IMR-90 (cell line): ENCODE measurements at regions not wholly inside any gene's neighbourhood (a gene's known extent, or its start where the extent isn't known, plus 50 kb on each side); places are given as distances from the start of the nearest gene placed in this dataset.

Source experiments
- ATAC-seq: fragments of 200-7000 bp; cut with Tn5 transposase; 2 replicates; pipeline ENCODE4 v1.9.1; 2020; ENCODE audit warnings: low read depth, mild to moderate bottlenecking, moderate library complexity
- BruUV-seq: library from RNA; stranded (reverse); fragments of 400-500 nt; replicated peaks from 2 replicates; lab custom pipeline; 2021; lab: Mats Ljungman, UMichigan
- CTCF ChIA-PET: fragments of 300-600 bp; formaldehyde crosslinking; extraction: SDS; loops from one replicate; lab custom pipeline; 2021; ENCODE audit warnings: antibody characterized with exemption; lab: Yijun Ruan, JAX
- POLR2A ChIA-PET: fragments of 300-600 bp; sonication (Branson Sonifier 250); formaldehyde crosslinking; loops from one replicate; lab custom pipeline; 2022; ENCODE audit warnings: antibody characterized with exemption; ENCODE audit not compliant: unreplicated experiment; lab: Charles Lee
- DNase-seq: peaks from one replicate; pipeline ENCODE4 v3.0.0; 2013
- H2AFZ ChIP-seq: replicated peaks from 2 replicates; pipeline ENCODE3; 2013; ENCODE audit warnings: low read length, mild to moderate bottlenecking; ENCODE audit not compliant: poor library complexity
- H2AK5ac ChIP-seq: 2 replicates; pipeline ENCODE4 v1.6.1; 2013; ENCODE audit warnings: low read depth, low read length, inconsistent platforms
- H2AK9ac ChIP-seq: replicated peaks from 2 replicates; pipeline ENCODE3; 2013; ENCODE audit warnings: mild to moderate bottlenecking, low read depth, low read length, moderate library complexity; ENCODE audit not compliant: poor library complexity
- H2BK120ac ChIP-seq: 2 replicates; pipeline ENCODE4 v1.6.1; 2013; ENCODE audit warnings: low read depth, low read length, inconsistent platforms
- H2BK15ac ChIP-seq: 3 replicates; pipeline ENCODE4 v1.6.1; 2013; ENCODE audit warnings: low read depth, low read length, inconsistent platforms
- H2BK20ac ChIP-seq: 2 replicates; pipeline ENCODE4 v1.6.1; 2013; ENCODE audit warnings: low read depth, mild to moderate bottlenecking, inconsistent platforms, low read length, moderate library complexity
- H2BK5ac ChIP-seq: 2 replicates; pipeline ENCODE4 v1.6.1; 2013; ENCODE audit warnings: mild to moderate bottlenecking, low read depth, low read length, inconsistent platforms; ENCODE audit not compliant: poor library complexity, severe bottlenecking
- H3K14ac ChIP-seq: replicated peaks from 2 replicates; pipeline ENCODE4 v1.6.1; 2013; ENCODE audit warnings: low read depth, low read length, inconsistent platforms
- H3K18ac ChIP-seq: 2 replicates; pipeline ENCODE4 v1.6.1; 2013; ENCODE audit warnings: low read depth, low read length, control low read depth
- H3K23ac ChIP-seq: 2 replicates; pipeline ENCODE4 v1.6.1; 2013; ENCODE audit warnings: low read depth, low read length, inconsistent platforms
- H3K27ac ChIP-seq: 2 replicates; pipeline ENCODE4 v1.5.1; 2013; ENCODE audit warnings: mild to moderate bottlenecking, control low read depth, low read length; ENCODE audit not compliant: insufficient read depth
- H3K27me3 ChIP-seq: 2 replicates; pipeline ENCODE4 v1.6.1; 2013; ENCODE audit warnings: low read length; ENCODE audit not compliant: control insufficient read depth, insufficient read depth
- H3K36me3 ChIP-seq: 2 replicates; pipeline ENCODE4 v1.6.1; 2013; ENCODE audit warnings: low read length, mixed read lengths; ENCODE audit not compliant: control insufficient read depth, insufficient read depth
- H3K4ac ChIP-seq: 2 replicates; pipeline ENCODE4 v1.6.1; 2013; ENCODE audit warnings: low read depth, low read length, inconsistent platforms
- H3K4me1 ChIP-seq: 2 replicates; pipeline ENCODE4 v1.6.1; 2013; ENCODE audit warnings: low read length, mixed read lengths; ENCODE audit not compliant: control insufficient read depth, insufficient read depth
- H3K4me2 ChIP-seq: 2 replicates; pipeline ENCODE4 v1.6.1; 2013; ENCODE audit warnings: low read depth, mild to moderate bottlenecking, control low read depth, low read length, moderate library complexity
- H3K4me3 ChIP-seq: 2 replicates; pipeline ENCODE4 v1.5.1; 2013; ENCODE audit warnings: low read depth, mild to moderate bottlenecking, control low read depth, low read length, moderate library complexity; ENCODE audit not compliant: insufficient read depth
- H3K56ac ChIP-seq: 2 replicates; pipeline ENCODE4 v1.6.1; 2013; ENCODE audit warnings: low read length, inconsistent platforms; ENCODE audit not compliant: insufficient read depth; ENCODE audit errors: extremely low read depth
- H3K79me1 ChIP-seq, 2 experiments: 2 replicates each; pipeline ENCODE4 v1.6.1; 2013; ENCODE audit warnings: low read length in 2 of 2, inconsistent platforms in 1 of 2, low read depth in 1 of 2
- H3K9ac ChIP-seq: 2 replicates; pipeline ENCODE4 v1.6.1; 2013; ENCODE audit warnings: low read depth, low read length, control low read depth
- H3K9me1 ChIP-seq: 2 replicates; pipeline ENCODE4 v1.6.1; 2013; ENCODE audit warnings: low read length, inconsistent platforms; ENCODE audit not compliant: insufficient read depth
- H3K9me3 ChIP-seq: 2 replicates; pipeline ENCODE4 v1.6.1; 2013; ENCODE audit warnings: low read length; ENCODE audit not compliant: control insufficient read depth, insufficient read depth
- H4K20me1 ChIP-seq: 2 replicates; pipeline ENCODE4 v1.6.1; 2013; ENCODE audit warnings: low read length, inconsistent platforms; ENCODE audit not compliant: insufficient read depth
- H4K5ac ChIP-seq: 2 replicates; pipeline ENCODE4 v1.6.1; 2013; ENCODE audit warnings: mild to moderate bottlenecking, low read depth, low read length, control low read depth
- H4K8ac ChIP-seq, 2 experiments: 2 replicates each; pipeline ENCODE4 v1.6.1; 2013; ENCODE audit warnings: low read depth in 2 of 2, low read length in 2 of 2, control low read depth in 1 of 2, inconsistent platforms in 1 of 2
- H4K91ac ChIP-seq: 2 replicates; pipeline ENCODE4 v1.6.1; 2013; ENCODE audit warnings: low read depth, low read length, inconsistent platforms; ENCODE audit not compliant: insufficient read depth
- BHLHE40 ChIP-seq: fragments of 150-350 bp; IDR thresholded peaks from 2 replicates; pipeline ENCODE4 v1.6.1; 2016; ENCODE audit warnings: mild to moderate bottlenecking, low read depth, low read length
- CHD1 ChIP-seq: IDR thresholded peaks from 2 replicates; pipeline ENCODE4 v1.6.1; 2012; ENCODE audit warnings: low read depth, low read length, improper control_type of control experiment
- FOS ChIP-seq: fragments of 150-350 bp; IDR thresholded peaks from 2 replicates; pipeline ENCODE4 v1.6.1; 2016; ENCODE audit warnings: low read depth, low read length
- MAFK ChIP-seq: IDR thresholded peaks from 2 replicates; pipeline ENCODE4 v1.6.1; 2012; ENCODE audit warnings: low read depth, low read length, improper control_type of control experiment
- MAZ ChIP-seq: IDR thresholded peaks from 2 replicates; pipeline ENCODE4 v1.6.1; 2012; ENCODE audit warnings: low read depth, mild to moderate bottlenecking, low read length, improper control_type of control experiment, moderate library complexity, borderline replicate concordance
- MXI1 ChIP-seq: IDR thresholded peaks from 2 replicates; pipeline ENCODE4 v1.6.1; 2012; ENCODE audit warnings: low read depth, mild to moderate bottlenecking, low read length, moderate library complexity, borderline replicate concordance
- NFE2L2 ChIP-seq: fragments of 150-350 bp; IDR thresholded peaks from 2 replicates; pipeline ENCODE4 v1.6.1; 2016; ENCODE audit warnings: low read depth, mild to moderate bottlenecking, low read length
- POLR2A ChIP-seq: IDR thresholded peaks from 2 replicates; pipeline ENCODE4 v1.6.1; 2012; ENCODE audit warnings: mild to moderate bottlenecking, low read depth, low read length
- RCOR1 ChIP-seq: IDR thresholded peaks from 2 replicates; pipeline ENCODE4 v1.6.1; 2012; ENCODE audit warnings: mild to moderate bottlenecking, low read length, improper control_type of control experiment; ENCODE audit not compliant: insufficient replicate concordance
- RFX5 ChIP-seq: IDR thresholded peaks from 2 replicates; pipeline ENCODE4 v1.8.0; 2012; ENCODE audit warnings: low read depth, mild to moderate bottlenecking, low read length, moderate library complexity
- SMC3 ChIP-seq: fragments of 150-350 bp; IDR thresholded peaks from 2 replicates; pipeline ENCODE4 v1.6.1; 2016; ENCODE audit warnings: low read depth, mild to moderate bottlenecking, antibody characterized with exemption, low read length, moderate library complexity
- WGBS, 2 experiments: methylation state at CpG; one replicate each; pipeline versions ENCODE4 v1.1.5 to v1.1.7; 2013; ENCODE audit warnings: missing lambda C conversion rate in 2 of 2; ENCODE audit not compliant: insufficient read length in 1 of 2; ENCODE audit errors: extremely low coverage in 2 of 2; 5-methylcytosine and 5-hydroxymethylcytosine counted together
- dilution Hi-C: fragments of 300-500 bp; cut with HindIII; formaldehyde crosslinking; loops from one replicate; pipeline ENCODE4 v1.14.3; 2018; ENCODE audit warnings: low sequenced_read_pairs; ENCODE audit not compliant: unreplicated experiment
- in situ Hi-C: fragments of 300-500 bp; cut with MboI; formaldehyde crosslinking; loops from 3 replicates; pipeline ENCODE4 v1.14.3; 2019; ENCODE audit warnings: low sequenced_read_pairs, inconsistent platforms, mixed read lengths
- intact Hi-C: fragments of 100-400 bp; cut with micrococcal nuclease; formaldehyde crosslinking; loops from 2 replicates; pipeline ENCODE4 v1.10.0; 2022
- TF ChIP-seq, protein P1 (sequence below): fragments of 150-350 bp; IDR thresholded peaks from 2 replicates; pipeline ENCODE4 v1.6.1; 2017; ENCODE audit warnings: mild to moderate bottlenecking, antibody characterized with exemption, low read length, low read depth
- TF ChIP-seq, protein P2 (sequence below): fragments of 150-350 bp; IDR thresholded peaks from 2 replicates; pipeline ENCODE4 v1.6.1; 2016; ENCODE audit warnings: low read depth, mild to moderate bottlenecking, low read length, moderate library complexity, borderline replicate concordance

DNA sequence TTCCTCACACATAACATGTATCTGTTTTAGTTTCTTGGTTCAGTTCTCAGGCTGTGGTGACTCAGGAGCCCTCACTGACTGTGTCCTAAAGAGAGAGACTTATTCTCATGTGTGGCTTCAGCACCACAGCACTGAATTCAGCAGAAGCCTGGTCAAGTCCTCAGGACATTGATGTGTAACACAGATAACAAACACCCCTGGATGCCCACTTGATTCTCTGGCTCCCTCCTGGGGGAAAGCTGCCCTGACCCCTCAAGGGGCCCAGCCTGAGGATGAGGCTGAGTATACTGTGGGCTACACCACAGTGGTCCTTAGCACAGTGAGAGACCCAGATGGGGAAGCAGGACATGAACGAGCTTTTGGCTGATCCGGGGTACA lies 87.2 kb upstream of the VPREB1 start:
- in situ Hi-C loops (no loop called here), intact Hi-C loops (loop anchor here (10.0 kb wide), 2 partner anchors 123 to 173 kb away; partner anchors contain the start of gene TOP3B), dilution Hi-C loops (no loop called here)
- CTCF ChIA-PET: interaction anchor here (1.0 to 1.7 kb wide), 3 partner anchors 14 to 47 kb away, joined by 3 to 5 read pairs (median 3); no protein-coding TSS in a partner anchor
- Histone ChIP-seq H4K5ac (no peak overlapping the region), H2BK5ac (no peak overlapping the region), H3K4ac (no peak overlapping the region), H2BK120ac (no peak overlapping the region), H3K27me3 (peaks cover 23% of the 10 kb centered on the region), H3K9me1 (no peaks in the 10 kb centered on the region), H3K9ac (no peak overlapping the region), H3K36me3 (no peaks in the 10 kb centered on the region), H3K79me1 (no peaks in the 10 kb centered on the region), H4K20me1 (no peaks in the 10 kb centered on the region), H3K23ac (no peak overlapping the region), H3K27ac (no peak overlapping the region), H2AK5ac (no peak overlapping the region), H2AFZ (no peak overlapping the region), H3K9me3 (no peaks in the 10 kb centered on the region), H3K4me1 (no peaks in the 10 kb centered on the region), H2BK15ac (no peak overlapping the region), H3K18ac (no peak overlapping the region), H3K4me3 (no peak overlapping the region), H3K14ac (no peak overlapping the region), H2AK9ac (no peak overlapping the region), H4K91ac (no peak overlapping the region), H3K4me2 (no peak overlapping the region), H2BK20ac (no peak overlapping the region), H4K8ac (peak overlapping the region in 1 of 2 experiments; percentile 63; a peak in 2 of 4 replicates), H3K56ac (no peak overlapping the region)
- POLR2A ChIA-PET: no interaction called here
- DNase-seq (no peak), ATAC-seq (peak; percentile 14; the same call in 1 of the 2 replicates)
- no TSS peak for BruUV-seq
- TF ChIP-seq, protein P1, sequence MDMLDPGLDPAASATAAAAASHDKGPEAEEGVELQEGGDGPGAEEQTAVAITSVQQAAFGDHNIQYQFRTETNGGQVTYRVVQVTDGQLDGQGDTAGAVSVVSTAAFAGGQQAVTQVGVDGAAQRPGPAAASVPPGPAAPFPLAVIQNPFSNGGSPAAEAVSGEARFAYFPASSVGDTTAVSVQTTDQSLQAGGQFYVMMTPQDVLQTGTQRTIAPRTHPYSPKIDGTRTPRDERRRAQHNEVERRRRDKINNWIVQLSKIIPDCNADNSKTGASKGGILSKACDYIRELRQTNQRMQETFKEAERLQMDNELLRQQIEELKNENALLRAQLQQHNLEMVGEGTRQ: no peak
- TF ChIP-seq FOS (no peak), NFE2L2 (no peak), MAZ (no peak), CHD1 (no peak), SMC3 (no peak), RCOR1 (no peak), RFX5 (no peak), BHLHE40 (no peak), MAFK (no peak), MXI1 (no peak), POLR2A (no peak)
- TF ChIP-seq, protein P2, sequence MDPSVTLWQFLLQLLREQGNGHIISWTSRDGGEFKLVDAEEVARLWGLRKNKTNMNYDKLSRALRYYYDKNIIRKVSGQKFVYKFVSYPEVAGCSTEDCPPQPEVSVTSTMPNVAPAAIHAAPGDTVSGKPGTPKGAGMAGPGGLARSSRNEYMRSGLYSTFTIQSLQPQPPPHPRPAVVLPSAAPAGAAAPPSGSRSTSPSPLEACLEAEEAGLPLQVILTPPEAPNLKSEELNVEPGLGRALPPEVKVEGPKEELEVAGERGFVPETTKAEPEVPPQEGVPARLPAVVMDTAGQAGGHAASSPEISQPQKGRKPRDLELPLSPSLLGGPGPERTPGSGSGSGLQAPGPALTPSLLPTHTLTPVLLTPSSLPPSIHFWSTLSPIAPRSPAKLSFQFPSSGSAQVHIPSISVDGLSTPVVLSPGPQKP: no peak
- no CpG with 5 or more reads among the region's 2 CpGs for WGBS, 2 experiments
